H1 (cell line): ENCODE measurements at regions not wholly inside any gene's neighbourhood (a gene's known extent, or its start where the extent isn't known, plus 50 kb on each side); places are given as distances from the start of the nearest gene placed in this dataset.

Experiments used
- CTCF ChIA-PET: fragments of 300-600 bp; sonication (Branson Sonifier 250); formaldehyde crosslinking; loops from one replicate; lab custom pipeline; 2021; ENCODE audit not compliant: partially characterized antibody; lab: Charles Lee
- POLR2A ChIA-PET: fragments of 300-600 bp; sonication (Branson Sonifier 250); formaldehyde crosslinking; loops from one replicate; lab custom pipeline; 2021; ENCODE audit warnings: inconsistent platforms; ENCODE audit not compliant: partially characterized antibody; lab: Charles Lee
- DNase-seq, 2 experiments: peaks; one replicate each; pipeline versions ENCODE4 v3.0.0 to v3.0.0-alpha.2; 2010 to 2022; ENCODE audit warnings: low spot score in 2 of 2, low read depth in 1 of 2, mixed read lengths in 1 of 2
- FAIRE-seq: peaks from 2 replicates; lab custom pipeline; 2011; peaks lifted over from hg19 to GRCh38; lab: Jason Lieb, UNC
- H2AFZ ChIP-seq: 2 replicates; pipeline ENCODE4 v1.8.1; 2012; ENCODE audit warnings: low read length, inconsistent platforms
- H2AK5ac ChIP-seq: 2 replicates; pipeline ENCODE4 v1.6.1; 2013; ENCODE audit warnings: low read depth, low read length
- H2BK120ac ChIP-seq: replicated peaks from 2 replicates; pipeline ENCODE3; 2013; ENCODE audit warnings: low read depth, low read length, inconsistent platforms
- H2BK12ac ChIP-seq: 2 replicates; pipeline ENCODE4 v1.6.1; 2013; ENCODE audit warnings: low read depth, low read length
- H2BK15ac ChIP-seq: 2 replicates; pipeline ENCODE4 v1.6.1; 2013; ENCODE audit warnings: low read length
- H2BK20ac ChIP-seq: 2 replicates; pipeline ENCODE4 v1.6.1; 2013; ENCODE audit warnings: low read length
- H2BK5ac ChIP-seq: 2 replicates; pipeline ENCODE4 v1.6.1; 2013; ENCODE audit warnings: low read depth, low read length
- H3K14ac ChIP-seq: 2 replicates; pipeline ENCODE4 v1.6.1; 2013; ENCODE audit warnings: inconsistent platforms; ENCODE audit not compliant: insufficient read length
- H3K18ac ChIP-seq: 2 replicates; pipeline ENCODE4 v1.6.1; 2013; ENCODE audit warnings: low read length; ENCODE audit errors: extremely low read depth
- H3K23ac ChIP-seq: 2 replicates; pipeline ENCODE4 v1.6.1; 2013; ENCODE audit warnings: inconsistent platforms; ENCODE audit not compliant: insufficient read length
- H3K23me2 ChIP-seq: 2 replicates; pipeline ENCODE4 v1.6.1; 2013; ENCODE audit warnings: low read depth, low read length
- H3K27ac ChIP-seq: 2 replicates; pipeline ENCODE4 v1.6.1; 2011; ENCODE audit warnings: low read depth, low read length, inconsistent platforms
- H3K27me3 ChIP-seq, 4 experiments: replicated peaks in 1 of 4; 1 replicate in 1 of 4; 2 replicates in 3 of 4; pipeline versions ENCODE4 v1.6.1 to v1.8.1; 2011 to 2013; ENCODE audit warnings: low read length in 3 of 4, mild to moderate bottlenecking in 3 of 4, inconsistent platforms in 2 of 4, mixed read lengths in 2 of 4, moderate library complexity in 1 of 4; ENCODE audit not compliant: control insufficient read depth in 3 of 4, insufficient read depth in 3 of 4; ENCODE audit errors: extremely low read depth in 1 of 4
- H3K36me3 ChIP-seq, 4 experiments: 2 replicates each; pipeline versions ENCODE4 v1.6.1 to v1.8.1; 2011 to 2013; ENCODE audit warnings: mild to moderate bottlenecking in 4 of 4, low read length in 3 of 4, moderate library complexity in 2 of 4, control low read depth in 1 of 4, inconsistent platforms in 1 of 4; ENCODE audit not compliant: insufficient read depth in 4 of 4, control insufficient read depth in 2 of 4
- H3K4ac ChIP-seq: replicated peaks from 2 replicates; pipeline ENCODE3; 2013; ENCODE audit warnings: low read length, low read depth, mixed read lengths, inconsistent platforms; ENCODE audit not compliant: insufficient read length
- H3K4me1 ChIP-seq, 4 experiments: replicated peaks in 1 of 4; 1 replicate in 1 of 4; 2 replicates in 3 of 4; pipeline versions ENCODE4 v1.6.1 to v1.8.1; 2011 to 2013; ENCODE audit warnings: low read length in 3 of 4, inconsistent platforms in 2 of 4, mixed read lengths in 1 of 4; ENCODE audit not compliant: insufficient read depth in 4 of 4, control insufficient read depth in 3 of 4
- H3K4me2 ChIP-seq, 2 experiments: 2 replicates each; pipeline versions ENCODE4 v1.6.1 to v1.8.1; 2011 to 2013; ENCODE audit warnings: low read depth in 2 of 2, low read length in 2 of 2, control low read depth in 1 of 2, inconsistent platforms in 1 of 2, mild to moderate bottlenecking in 1 of 2; ENCODE audit not compliant: insufficient read depth in 1 of 2
- H3K4me3 ChIP-seq, 4 experiments: fragments of 200-600, 300-600 bp in 1 of 4; sonication (generic), shearing (Covaris generic), sonication (Bioruptor Twin) in 1 of 4; 2 replicates each; pipeline versions ENCODE4 v1.5.1 to v1.8.1; 2011 to 2016; ENCODE audit warnings: low read length in 4 of 4, low read depth in 3 of 4, control low read depth in 2 of 4, inconsistent platforms in 2 of 4, mild to moderate bottlenecking in 2 of 4, mixed read lengths in 1 of 4, moderate library complexity in 1 of 4; ENCODE audit not compliant: insufficient read depth in 2 of 4; ENCODE audit errors: extremely low read depth in 1 of 4
- H3K56ac ChIP-seq: replicated peaks from 2 replicates; pipeline ENCODE3; 2013; ENCODE audit warnings: low read depth, mild to moderate bottlenecking, mixed read lengths, low read length, inconsistent platforms; ENCODE audit not compliant: insufficient read length
- H3K79me1 ChIP-seq: 2 replicates; pipeline ENCODE4 v1.6.1; 2013; ENCODE audit warnings: low read depth, low read length, control low read depth
- H3K79me2 ChIP-seq, 2 experiments: 2 replicates each; pipeline versions ENCODE4 v1.6.1 to v1.8.1; 2012 to 2013; ENCODE audit warnings: low read length in 2 of 2, mild to moderate bottlenecking in 2 of 2, inconsistent platforms in 1 of 2; ENCODE audit not compliant: insufficient read depth in 2 of 2, control insufficient read depth in 1 of 2
- H3K9ac ChIP-seq, 4 experiments: replicated peaks in 1 of 4; 1 replicate in 1 of 4; 2 replicates in 3 of 4; pipeline versions ENCODE4 v1.6.1 to v1.8.1; 2011 to 2013; ENCODE audit warnings: low read depth in 3 of 4, low read length in 3 of 4, control low read depth in 2 of 4, mild to moderate bottlenecking in 2 of 4, moderate library complexity in 2 of 4, inconsistent platforms in 1 of 4; ENCODE audit errors: extremely low read depth in 1 of 4
- H3K9me3 ChIP-seq, 2 experiments: 2 replicates each; pipeline versions ENCODE4 v1.6.1 to v1.8.1; 2012 to 2013; ENCODE audit warnings: mild to moderate bottlenecking in 2 of 2, moderate library complexity in 2 of 2, control low read depth in 1 of 2, inconsistent platforms in 1 of 2, low read depth in 1 of 2, low read length in 1 of 2, mixed read lengths in 1 of 2; ENCODE audit not compliant: insufficient read depth in 2 of 2
- H4K20me1 ChIP-seq, 2 experiments: replicated peaks in 1 of 2; 2 replicates each; pipeline versions ENCODE3 to v1.8.1; 2011 to 2013; ENCODE audit warnings: inconsistent platforms in 2 of 2, low read length in 2 of 2, mild to moderate bottlenecking in 1 of 2; ENCODE audit not compliant: insufficient read depth in 2 of 2, control insufficient read depth in 1 of 2
- H4K5ac ChIP-seq: 2 replicates; pipeline ENCODE4 v1.6.1; 2013; ENCODE audit warnings: low read length, low read depth, mixed read lengths, inconsistent platforms; ENCODE audit not compliant: insufficient read length
- H4K8ac ChIP-seq: 2 replicates; pipeline ENCODE4 v1.8.0; 2013; ENCODE audit warnings: mild to moderate bottlenecking, moderate library complexity, low read length, inconsistent platforms; ENCODE audit not compliant: insufficient read depth; ENCODE audit errors: extremely low read depth
- H4K91ac ChIP-seq: replicated peaks from 2 replicates; pipeline ENCODE3; 2013; ENCODE audit warnings: low read length, mixed read lengths, inconsistent platforms; ENCODE audit not compliant: insufficient read length
- BRCA1 ChIP-seq: IDR thresholded peaks from 2 replicates; pipeline ENCODE4 v1.6.1; 2012; ENCODE audit warnings: low read depth, low read length, improper control_type of control experiment
- NANOG ChIP-seq: IDR thresholded peaks from 2 replicates; pipeline ENCODE4 v1.6.1; 2011; ENCODE audit warnings: low read length, low read depth, mild to moderate bottlenecking, inconsistent platforms; ENCODE audit not compliant: insufficient read depth, poor library complexity, severe bottlenecking
- NRF1 ChIP-seq: IDR thresholded peaks from 2 replicates; pipeline ENCODE4 v1.6.1; 2011; ENCODE audit warnings: mild to moderate bottlenecking, low read depth, low read length, improper control_type of control experiment
- PHF8 ChIP-seq: fragments of 200-600 bp; sonication (generic); conservative IDR thresholded peaks from 2 replicates; pipeline ENCODE4 v1.7.1; 2012; ENCODE audit warnings: low read depth, mild to moderate bottlenecking, inconsistent platforms, low read length, moderate library complexity
- POLR2A ChIP-seq, 2 experiments: IDR thresholded peaks; 1 replicate in 1 of 2; 2 replicates in 1 of 2; pipeline ENCODE4 v1.6.1; 2011; ENCODE audit warnings: low read depth in 2 of 2, low read length in 2 of 2, mild to moderate bottlenecking in 2 of 2; ENCODE audit errors: control extremely low read depth in 1 of 2
- RBBP5 ChIP-seq: IDR thresholded peaks from 2 replicates; pipeline ENCODE4 v1.7.1; 2012; ENCODE audit warnings: low read depth, mild to moderate bottlenecking, inconsistent platforms, low read length, moderate library complexity, borderline replicate concordance
- SIN3A ChIP-seq, 2 experiments: IDR thresholded peaks in 1 of 2; conservative IDR thresholded peaks in 1 of 2; 2 replicates each; pipeline ENCODE4 v1.6.1; 2011 to 2012; ENCODE audit warnings: low read length in 2 of 2, improper control_type of control experiment in 1 of 2, low read depth in 1 of 2, mild to moderate bottlenecking in 1 of 2
- SP2 ChIP-seq: IDR thresholded peaks from 2 replicates; pipeline ENCODE4 v1.6.1; 2012; ENCODE audit warnings: mild to moderate bottlenecking, low read length, inconsistent platforms
- SP4 ChIP-seq: IDR thresholded peaks from 2 replicates; pipeline ENCODE4 v1.6.1; 2012; ENCODE audit warnings: low read length, inconsistent platforms
- TAF7 ChIP-seq: optimal IDR thresholded peaks from 2 replicates; pipeline ENCODE3; 2011; ENCODE audit warnings: low read depth, mild to moderate bottlenecking, inconsistent platforms, low read length, moderate library complexity, borderline replicate concordance
- TEAD4 ChIP-seq: IDR thresholded peaks from 2 replicates; pipeline ENCODE4 v1.6.1; 2012; ENCODE audit warnings: low read depth, low read length, inconsistent platforms, mixed read lengths
- YY1 ChIP-seq: IDR thresholded peaks from 2 replicates; pipeline ENCODE4 v1.6.1; 2011; ENCODE audit warnings: low read depth, mild to moderate bottlenecking, low read length
- TF ChIP-seq, protein P1 (sequence below): IDR thresholded peaks from 2 replicates; pipeline ENCODE4 v1.6.1; 2012; ENCODE audit warnings: low read length, inconsistent platforms
- TF ChIP-seq, protein P2 (sequence below): IDR thresholded peaks from 2 replicates; pipeline ENCODE4 v1.6.1; 2012; ENCODE audit warnings: inconsistent platforms

DNA sequence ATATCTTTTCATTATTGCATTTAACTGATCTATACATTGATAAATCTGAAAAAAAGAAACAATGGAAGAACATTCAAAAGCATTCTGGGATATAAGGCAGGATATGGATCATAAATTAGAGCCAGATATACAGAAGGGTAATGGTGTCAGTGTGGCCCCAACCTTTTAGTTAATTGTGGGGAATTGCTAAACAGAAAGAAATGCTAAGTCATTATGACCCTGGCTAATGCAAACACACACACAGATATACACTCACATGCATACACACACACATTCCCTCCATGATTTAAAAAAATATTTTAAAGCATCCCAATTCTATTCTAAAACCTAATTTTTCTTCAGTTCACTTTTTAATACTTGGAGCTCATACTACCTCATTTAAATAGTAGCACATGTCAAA lies 404.5 kb downstream of the BCAT1 start:
- no peaks in the 10 kb centered on the region for H3K79me2 ChIP-seq
- H3K27ac ChIP-seq: no peak overlapping the region
- no peak overlapping the region for H3K23ac ChIP-seq
- H2BK15ac ChIP-seq: no peak overlapping the region
- DNase-seq (no peak), FAIRE-seq (no peak)
- H2AK5ac ChIP-seq: no peak overlapping the region
- H2BK120ac ChIP-seq: no peak overlapping the region
- H4K91ac ChIP-seq: no peak overlapping the region
- H3K9ac ChIP-seq: no peak overlapping the region
- no peak overlapping the region for H2BK12ac ChIP-seq
- H2BK20ac ChIP-seq: no peak overlapping the region
- H3K23me2 ChIP-seq: no peaks in the 10 kb centered on the region
- H3K56ac ChIP-seq: no peak overlapping the region
- no peak for TF ChIP-seq TAF7
- no peak for TF ChIP-seq BRCA1
- TF ChIP-seq, protein P1, sequence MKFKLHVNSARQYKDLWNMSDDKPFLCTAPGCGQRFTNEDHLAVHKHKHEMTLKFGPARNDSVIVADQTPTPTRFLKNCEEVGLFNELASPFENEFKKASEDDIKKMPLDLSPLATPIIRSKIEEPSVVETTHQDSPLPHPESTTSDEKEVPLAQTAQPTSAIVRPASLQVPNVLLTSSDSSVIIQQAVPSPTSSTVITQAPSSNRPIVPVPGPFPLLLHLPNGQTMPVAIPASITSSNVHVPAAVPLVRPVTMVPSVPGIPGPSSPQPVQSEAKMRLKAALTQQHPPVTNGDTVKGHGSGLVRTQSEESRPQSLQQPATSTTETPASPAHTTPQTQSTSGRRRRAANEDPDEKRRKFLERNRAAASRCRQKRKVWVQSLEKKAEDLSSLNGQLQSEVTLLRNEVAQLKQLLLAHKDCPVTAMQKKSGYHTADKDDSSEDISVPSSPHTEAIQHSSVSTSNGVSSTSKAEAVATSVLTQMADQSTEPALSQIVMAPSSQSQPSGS: no peak
- TF ChIP-seq TEAD4: no peak
- TF ChIP-seq, protein P2, sequence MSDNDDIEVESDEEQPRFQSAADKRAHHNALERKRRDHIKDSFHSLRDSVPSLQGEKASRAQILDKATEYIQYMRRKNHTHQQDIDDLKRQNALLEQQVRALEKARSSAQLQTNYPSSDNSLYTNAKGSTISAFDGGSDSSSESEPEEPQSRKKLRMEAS: no peak
- TF ChIP-seq SP2: no peak
- TF ChIP-seq POLR2A (IDR thresholded peaks at IDR 0.05; ENCODE audit: control extremely low read depth in 1 of 2, low read depth in 2 of 2, low read length in 2 of 2): no peak
- TF ChIP-seq NRF1: no peak
- no peak for TF ChIP-seq YY1
- no peak for TF ChIP-seq RBBP5
- TF ChIP-seq PHF8: no peak
- no peak for TF ChIP-seq NANOG
- no peak for TF ChIP-seq SP4
- no peak for TF ChIP-seq SIN3A (conservative IDR thresholded peaks at IDR 0.05 in 1 of 2, IDR thresholded peaks at IDR 0.05 in 1 of 2; ENCODE audit: low read depth in 1 of 2, low read length in 2 of 2)
- ChIA-PET CTCF (no interaction called here), POLR2A (no interaction called here)
- H3K14ac ChIP-seq: no peak overlapping the region
- H3K18ac ChIP-seq: no peak overlapping the region
- H2BK5ac ChIP-seq: no peak overlapping the region
- H3K79me1 ChIP-seq: no peaks in the 10 kb centered on the region
- H4K5ac ChIP-seq: no peak overlapping the region
- no peak overlapping the region for H3K4me3 ChIP-seq
- no peak overlapping the region for H3K4ac ChIP-seq
- H3K27me3 ChIP-seq: no peaks in the 10 kb centered on the region
- no peak overlapping the region for H2AFZ ChIP-seq
- H4K8ac ChIP-seq: no peak overlapping the region
- H3K9me3 ChIP-seq: no peaks in the 10 kb centered on the region
- no peaks in the 10 kb centered on the region for H4K20me1 ChIP-seq
- no peak overlapping the region for H3K4me2 ChIP-seq
- no peaks in the 10 kb centered on the region for H3K4me1 ChIP-seq
- H3K36me3 ChIP-seq: no peaks in the 10 kb centered on the region
